ENCODE measurements at regions not wholly inside any gene's neighbourhood (a gene's known extent, or its start where the extent isn't known, plus 50 kb on each side); places are given as distances from the start of the nearest gene placed in this dataset.

DNA sequence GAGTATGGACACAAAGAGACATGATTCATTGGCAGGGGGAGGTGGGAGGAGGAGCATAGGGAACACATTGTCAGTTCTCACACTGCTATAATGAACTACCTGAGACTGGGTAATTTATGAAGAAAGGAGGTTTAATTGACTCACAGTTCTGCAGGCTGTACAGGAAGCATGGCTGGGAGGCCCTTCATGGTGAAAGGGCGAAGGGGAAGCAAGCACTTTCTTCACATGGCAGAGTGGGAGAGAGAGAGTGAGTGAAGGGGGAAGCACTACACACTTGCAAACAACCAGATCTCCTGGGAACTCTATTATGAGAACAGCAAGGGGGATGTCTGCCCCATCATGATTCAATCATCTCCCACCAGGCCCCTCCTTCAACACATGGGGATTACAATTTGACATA, 391.8 kb downstream of the BMP4 start:
- H3K18ac ChIP-seq (ENCODE audit: low read length): no peak overlapping the region
- H3K79me2 ChIP-seq (ENCODE audit: control insufficient read depth, insufficient read depth, low read length): no peaks in the 10 kb centered on the region
- no peak overlapping the region for H3K56ac ChIP-seq (ENCODE audit: low read length)
- no peak overlapping the region for H2BK5ac ChIP-seq (ENCODE audit: low read length)
- H4K5ac ChIP-seq (ENCODE audit: low read length): no peak overlapping the region
- H3K4me2 ChIP-seq (ENCODE audit: low read length): no peak overlapping the region
- H3K4me3 ChIP-seq (ENCODE audit: low read length): no peak overlapping the region
- no peak overlapping the region for H3K23ac ChIP-seq (ENCODE audit: low read length)
- no peak overlapping the region for H2BK15ac ChIP-seq (replicated peaks; ENCODE audit: low read depth)
- H3K9ac ChIP-seq (ENCODE audit: low read length): no peak overlapping the region
- no peak overlapping the region for H3K27ac ChIP-seq (ENCODE audit: low read depth, low read length)
- no peak overlapping the region for H4K8ac ChIP-seq (ENCODE audit: low read depth, low read length)
- H3K4ac ChIP-seq (ENCODE audit: low read depth, low read length): no peak overlapping the region
- no peaks in the 10 kb centered on the region for H3K79me1 ChIP-seq (ENCODE audit: low read length)
- no peak overlapping the region for H2BK120ac ChIP-seq (ENCODE audit: low read depth, low read length)
- no peak overlapping the region for H2AK5ac ChIP-seq (ENCODE audit: low read length)
- H3K27me3 ChIP-seq (ENCODE audit: insufficient read depth, low read length, poor library complexity): no peaks in the 10 kb centered on the region
- H3K4me1 ChIP-seq (ENCODE audit: control insufficient read depth, low read depth, low read length): no peaks in the 10 kb centered on the region
- no peak for DNase-seq
- no peaks in the 10 kb centered on the region for H3K36me3 ChIP-seq (ENCODE audit: control insufficient read depth, insufficient read depth, low read length)
- WGBS (ENCODE audit: extremely low coverage, insufficient coverage, low lambda C conversion rate): no CpG with 5 or more reads among the region's 1 CpG

GRCh38 chr14:53563628-53564027, 393.0 kb downstream of the BMP4 start:
- Histone ChIP-seq H2BK120ac (ENCODE audit: low read depth, low read length) (no peak overlapping the region), H3K4me1 (ENCODE audit: control insufficient read depth, low read depth, low read length) (no peaks in the 10 kb centered on the region), H4K8ac (ENCODE audit: low read depth, low read length) (no peak overlapping the region), H3K27me3 (ENCODE audit: insufficient read depth, low read length, poor library complexity) (no peaks in the 10 kb centered on the region), H3K27ac (ENCODE audit: low read depth, low read length) (no peak overlapping the region), H3K56ac (ENCODE audit: low read length) (no peak overlapping the region), H3K23ac (ENCODE audit: low read length) (no peak overlapping the region), H3K4me3 (ENCODE audit: low read length) (no peak overlapping the region), H3K4me2 (ENCODE audit: low read length) (no peak overlapping the region), H4K5ac (ENCODE audit: low read length) (no peak overlapping the region), H3K18ac (ENCODE audit: low read length) (no peak overlapping the region), H3K36me3 (ENCODE audit: control insufficient read depth, insufficient read depth, low read length) (no peaks in the 10 kb centered on the region), H3K79me2 (ENCODE audit: control insufficient read depth, insufficient read depth, low read length) (no peaks in the 10 kb centered on the region), H3K79me1 (ENCODE audit: low read length) (no peaks in the 10 kb centered on the region), H3K9ac (ENCODE audit: low read length) (no peak overlapping the region), H2AK5ac (ENCODE audit: low read length) (no peak overlapping the region), H3K4ac (ENCODE audit: low read depth, low read length) (no peak overlapping the region), H2BK5ac (ENCODE audit: low read length) (no peak overlapping the region), H2BK15ac (replicated peaks; ENCODE audit: low read depth) (no peak overlapping the region)
- no peak for DNase-seq

DNA sequence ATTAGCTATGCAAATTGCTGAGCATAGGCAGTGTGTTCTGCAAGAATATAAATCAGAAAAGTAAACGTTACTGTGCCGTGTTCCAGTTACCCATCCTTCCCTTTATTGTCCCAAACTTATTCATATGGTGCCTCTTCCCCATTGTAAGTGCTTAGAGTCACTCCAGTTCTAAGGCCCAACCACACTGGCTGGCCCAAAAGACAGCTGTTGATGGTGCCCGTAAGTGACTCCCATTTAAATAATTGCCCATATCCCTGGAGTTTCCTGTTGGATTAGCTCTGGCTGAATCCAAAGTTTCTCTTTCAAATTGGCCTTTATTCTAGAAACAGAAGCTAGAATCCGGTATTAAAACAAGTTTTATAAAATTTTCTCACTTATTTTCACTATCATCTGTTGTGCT, 400.1 kb upstream of the DDHD1 start:
- H3K36me3 ChIP-seq (ENCODE audit: control insufficient read depth, insufficient read depth, low read length): no peaks in the 10 kb centered on the region
- H3K79me2 ChIP-seq (ENCODE audit: control insufficient read depth, insufficient read depth, low read length): no peaks in the 10 kb centered on the region
- H2AK5ac ChIP-seq (ENCODE audit: low read length): no peak overlapping the region
- no peak overlapping the region for H3K9ac ChIP-seq (ENCODE audit: low read length)
- no peak overlapping the region for H3K27ac ChIP-seq (ENCODE audit: low read depth, low read length)
- H3K4me2 ChIP-seq (ENCODE audit: low read length): no peak overlapping the region
- no peak overlapping the region for H4K8ac ChIP-seq (ENCODE audit: low read depth, low read length)
- no peak overlapping the region for H3K4me3 ChIP-seq (ENCODE audit: low read length)
- DNase-seq: no peak
- H3K56ac ChIP-seq (ENCODE audit: low read length): no peak overlapping the region
- no peak overlapping the region for H2BK120ac ChIP-seq (ENCODE audit: low read depth, low read length)
- H3K27me3 ChIP-seq (ENCODE audit: insufficient read depth, low read length, poor library complexity): no peaks in the 10 kb centered on the region
- H3K18ac ChIP-seq (ENCODE audit: low read length): no peak overlapping the region
- WGBS (ENCODE audit: extremely low coverage, insufficient coverage, low lambda C conversion rate): no CpG with 5 or more reads among the region's 4 CpGs
- no peak overlapping the region for H4K5ac ChIP-seq (ENCODE audit: low read length)
- H2BK15ac ChIP-seq (replicated peaks; ENCODE audit: low read depth): peak overlapping the region; percentile 36
- H3K23ac ChIP-seq (ENCODE audit: low read length): no peak overlapping the region
- H3K4ac ChIP-seq (ENCODE audit: low read depth, low read length): no peak overlapping the region
- no peak overlapping the region for H2BK5ac ChIP-seq (ENCODE audit: low read length)
- H3K79me1 ChIP-seq (ENCODE audit: low read length): no peaks in the 10 kb centered on the region
- H3K4me1 ChIP-seq (ENCODE audit: control insufficient read depth, low read depth, low read length): peaks cover 2% of the 10 kb centered on the region

DNA sequence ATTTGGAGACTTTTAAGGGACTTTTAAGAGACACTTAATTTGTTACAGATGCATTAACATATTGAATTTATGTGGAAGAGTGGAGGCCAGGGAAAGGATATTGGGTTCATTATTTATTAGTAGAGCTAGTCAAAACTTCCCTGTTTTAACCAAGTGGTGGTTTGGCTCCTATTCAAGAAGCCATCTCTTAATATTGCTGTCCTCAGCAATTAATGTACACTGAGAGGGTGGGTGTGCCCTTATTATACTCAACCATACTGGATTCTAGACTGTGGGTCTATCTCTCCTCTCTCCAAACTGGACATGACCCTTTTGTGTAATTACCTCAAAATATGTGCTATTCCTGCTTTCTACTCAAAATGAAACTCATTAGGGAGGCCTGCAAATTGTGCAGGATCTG, 398.7 kb upstream of the DDHD1 start:
- Histone ChIP-seq H3K4me3 (ENCODE audit: low read length) (no peak overlapping the region), H4K5ac (ENCODE audit: low read length) (no peak overlapping the region), H3K23ac (ENCODE audit: low read length) (no peak overlapping the region), H3K27ac (ENCODE audit: low read depth, low read length) (no peak overlapping the region), H3K79me1 (ENCODE audit: low read length) (no peaks in the 10 kb centered on the region), H2BK15ac (replicated peaks; ENCODE audit: low read depth) (no peak overlapping the region), H3K4me1 (ENCODE audit: control insufficient read depth, low read depth, low read length) (peaks cover 2% of the 10 kb centered on the region), H4K8ac (ENCODE audit: low read depth, low read length) (no peak overlapping the region), H2BK120ac (ENCODE audit: low read depth, low read length) (no peak overlapping the region), H3K79me2 (ENCODE audit: control insufficient read depth, insufficient read depth, low read length) (no peaks in the 10 kb centered on the region), H2BK5ac (ENCODE audit: low read length) (no peak overlapping the region), H3K27me3 (ENCODE audit: insufficient read depth, low read length, poor library complexity) (no peaks in the 10 kb centered on the region), H3K18ac (ENCODE audit: low read length) (no peak overlapping the region), H3K4ac (ENCODE audit: low read depth, low read length) (no peak overlapping the region), H3K9ac (ENCODE audit: low read length) (no peak overlapping the region), H3K36me3 (ENCODE audit: control insufficient read depth, insufficient read depth, low read length) (no peaks in the 10 kb centered on the region), H3K56ac (ENCODE audit: low read length) (no peak overlapping the region), H3K4me2 (ENCODE audit: low read length) (no peak overlapping the region), H2AK5ac (ENCODE audit: low read length) (no peak overlapping the region)
- no peak for DNase-seq

DNA sequence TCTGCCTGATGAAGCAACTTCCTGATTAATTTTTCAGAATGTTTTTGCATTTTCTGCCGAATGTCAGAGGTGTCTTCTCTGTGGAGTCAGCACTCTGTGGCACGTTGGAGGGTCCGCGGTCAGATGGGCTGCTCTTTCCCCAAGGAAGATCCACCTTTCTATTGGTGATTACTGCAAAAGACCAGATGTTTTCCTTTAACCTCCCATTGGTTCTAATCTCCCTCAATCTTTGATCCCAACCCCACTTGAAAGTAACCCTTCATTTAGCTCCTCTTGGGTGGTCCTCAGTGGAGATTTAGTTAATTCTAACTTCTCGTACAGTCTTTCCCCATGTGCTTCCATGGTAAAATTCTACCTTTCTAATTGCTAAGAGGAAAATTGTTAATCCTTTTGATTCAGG, 397.7 kb upstream of the DDHD1 start:
- no peak overlapping the region for H2BK5ac ChIP-seq (ENCODE audit: low read length)
- H3K79me1 ChIP-seq (ENCODE audit: low read length): no peaks in the 10 kb centered on the region
- peaks cover 2% of the 10 kb centered on the region for H3K4me1 ChIP-seq (ENCODE audit: control insufficient read depth, low read depth, low read length)
- no CpG with 5 or more reads among the region's 5 CpGs for WGBS (ENCODE audit: extremely low coverage, insufficient coverage, low lambda C conversion rate)
- no peak overlapping the region for H2BK15ac ChIP-seq (replicated peaks; ENCODE audit: low read depth)
- peak overlapping the region; percentile 54 for H2BK120ac ChIP-seq (ENCODE audit: low read depth, low read length)
- no peaks in the 10 kb centered on the region for H3K27me3 ChIP-seq (ENCODE audit: insufficient read depth, low read length, poor library complexity)
- no peak overlapping the region for H3K56ac ChIP-seq (ENCODE audit: low read length)
- no peak overlapping the region for H3K4ac ChIP-seq (ENCODE audit: low read depth, low read length)
- no peaks in the 10 kb centered on the region for H3K36me3 ChIP-seq (ENCODE audit: control insufficient read depth, insufficient read depth, low read length)
- H3K4me2 ChIP-seq (ENCODE audit: low read length): no peak overlapping the region
- no peaks in the 10 kb centered on the region for H3K79me2 ChIP-seq (ENCODE audit: control insufficient read depth, insufficient read depth, low read length)
- no peak overlapping the region for H4K5ac ChIP-seq (ENCODE audit: low read length)
- H3K27ac ChIP-seq (ENCODE audit: low read depth, low read length): no peak overlapping the region
- peak; percentile 60 for DNase-seq
- H4K8ac ChIP-seq (ENCODE audit: low read depth, low read length): no peak overlapping the region
- no peak overlapping the region for H3K4me3 ChIP-seq (ENCODE audit: low read length)
- no peak overlapping the region for H2AK5ac ChIP-seq (ENCODE audit: low read length)
- peak overlapping the region; percentile 90 for H3K18ac ChIP-seq (ENCODE audit: low read length)
- no peak overlapping the region for H3K23ac ChIP-seq (ENCODE audit: low read length)
- H3K9ac ChIP-seq (ENCODE audit: low read length): no peak overlapping the region

DNA sequence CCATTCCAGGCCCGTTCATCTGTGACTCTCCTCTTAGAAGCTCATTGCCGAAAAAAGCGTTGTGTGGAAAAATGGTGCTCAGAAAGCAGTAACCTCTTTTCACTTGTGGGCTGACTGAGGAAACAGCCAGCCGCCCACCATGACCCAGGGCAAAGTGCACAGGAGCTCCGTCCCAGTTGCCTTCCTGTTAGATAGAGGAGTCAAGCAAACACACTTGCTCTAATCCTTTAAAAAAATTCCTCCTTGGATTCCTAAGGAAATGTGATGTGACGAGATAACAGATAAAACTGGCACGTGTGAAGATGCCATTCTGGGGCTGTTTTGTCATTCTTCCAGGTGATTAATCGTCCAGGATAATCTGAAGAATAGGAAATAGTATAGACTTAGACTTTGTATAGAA, 396.8 kb upstream of the DDHD1 start:
- H3K4ac ChIP-seq (ENCODE audit: low read depth, low read length): no peak overlapping the region
- peak overlapping the region; percentile 81 for H2BK5ac ChIP-seq (ENCODE audit: low read length)
- H3K18ac ChIP-seq (ENCODE audit: low read length): no peak overlapping the region
- H3K27ac ChIP-seq (ENCODE audit: low read depth, low read length): peak overlapping the region; percentile 31
- H4K5ac ChIP-seq (ENCODE audit: low read length): no peak overlapping the region
- H2BK15ac ChIP-seq (replicated peaks; ENCODE audit: low read depth): no peak overlapping the region
- H3K9ac ChIP-seq (ENCODE audit: low read length): no peak overlapping the region
- peaks cover 2% of the 10 kb centered on the region for H3K4me1 ChIP-seq (ENCODE audit: control insufficient read depth, low read depth, low read length)
- H2AK5ac ChIP-seq (ENCODE audit: low read length): no peak overlapping the region
- peak overlapping the region; percentile 92 for H2BK120ac ChIP-seq (ENCODE audit: low read depth, low read length)
- no peak overlapping the region for H3K4me2 ChIP-seq (ENCODE audit: low read length)
- no peaks in the 10 kb centered on the region for H3K36me3 ChIP-seq (ENCODE audit: control insufficient read depth, insufficient read depth, low read length)
- H3K79me2 ChIP-seq (ENCODE audit: control insufficient read depth, insufficient read depth, low read length): no peaks in the 10 kb centered on the region
- no peaks in the 10 kb centered on the region for H3K27me3 ChIP-seq (ENCODE audit: insufficient read depth, low read length, poor library complexity)
- H3K4me3 ChIP-seq (ENCODE audit: low read length): no peak overlapping the region
- peak; percentile 87 for DNase-seq
- no CpG with 5 or more reads among the region's 8 CpGs for WGBS (ENCODE audit: extremely low coverage, insufficient coverage, low lambda C conversion rate)
- H3K56ac ChIP-seq (ENCODE audit: low read length): peak overlapping the region; percentile 46
- no peak overlapping the region for H4K8ac ChIP-seq (ENCODE audit: low read depth, low read length)
- no peaks in the 10 kb centered on the region for H3K79me1 ChIP-seq (ENCODE audit: low read length)
- no peak overlapping the region for H3K23ac ChIP-seq (ENCODE audit: low read length)
